ENCODE measurements at regions not wholly inside any gene's neighbourhood (a gene's known extent, or its start where the extent isn't known, plus 50 kb on each side); places are given as distances from the start of the nearest gene placed in this dataset.
A peak's percentile ranks its signal among the peaks of the same experiment; 100 is the strongest.

DNA sequence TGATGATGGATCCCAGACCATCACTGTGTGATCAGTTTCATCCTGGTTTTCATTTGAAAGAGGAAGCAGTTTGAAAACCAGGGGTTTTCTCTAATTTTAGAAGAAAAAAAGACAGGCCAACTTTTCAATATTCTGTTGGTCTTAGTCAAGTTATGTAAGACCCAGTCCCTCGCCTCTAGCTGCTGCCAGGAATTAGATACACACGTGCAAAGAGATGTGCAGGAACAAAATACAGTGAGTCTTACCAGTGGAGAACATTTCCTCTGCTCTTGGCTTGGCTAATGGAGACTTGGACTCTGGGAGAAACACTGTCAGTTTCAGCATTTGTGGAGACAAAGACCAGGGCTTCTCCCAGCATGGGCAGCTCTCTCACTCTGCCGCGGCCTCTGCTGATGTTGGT is 214.9 kb upstream of the C2CD4B start:
- DNase-seq (ENCODE audit: unreplicated experiment): no peak
- no peaks in the 10 kb centered on the region for H3K36me3 Mint-ChIP-seq (ENCODE audit: insufficient read depth, unreplicated experiment)
- no peaks in the 10 kb centered on the region for H3K9me3 Mint-ChIP-seq (ENCODE audit: unreplicated experiment)
- H3K4me1 Mint-ChIP-seq (ENCODE audit: insufficient read depth, unreplicated experiment): no peaks in the 10 kb centered on the region
- no peak for TF ChIP-seq CTCF (IDR thresholded peaks at IDR 0.05; ENCODE audit: unreplicated experiment)
- no peak overlapping the region for H3K4me3 Mint-ChIP-seq (ENCODE audit: unreplicated experiment)
- H3K27me3 Mint-ChIP-seq (ENCODE audit: insufficient read depth, unreplicated experiment): peaks cover 19% of the 10 kb centered on the region
- intact Hi-C loops (cut with micrococcal nuclease): no loop called here
- ChIA-PET CTCF (interaction anchor here (1.0 kb wide), 1 partner anchor 10 kb away, joined by 3 read pairs; no protein-coding TSS in a partner anchor), POLR2A (no interaction called here)
- no peak overlapping the region for H3K27ac Mint-ChIP-seq (ENCODE audit: low read depth, unreplicated experiment)
- no TSS peak for BruUV-seq (replicated peaks)

DNA sequence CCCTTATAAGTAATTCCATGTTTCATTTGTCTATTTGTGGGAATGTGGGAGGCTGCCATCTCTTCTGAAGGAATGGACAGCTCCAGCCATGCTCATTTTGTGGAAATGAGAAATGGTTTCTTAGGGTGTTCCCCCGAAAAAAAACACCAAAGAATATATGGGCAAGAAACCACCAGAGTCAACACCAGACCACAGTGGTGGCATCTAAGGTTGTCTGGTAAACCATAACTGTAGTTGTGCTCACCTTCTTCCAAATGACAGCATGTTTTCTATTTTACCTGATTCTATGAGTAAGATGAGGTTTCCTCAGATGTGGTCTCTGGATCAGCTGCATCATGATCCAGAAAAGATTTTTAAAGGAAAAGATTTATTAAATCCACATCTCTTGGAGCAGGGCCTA is 217.0 kb upstream of the C2CD4B start:
- ChIA-PET CTCF (interaction anchor here (0.6 to 0.7 kb wide), 2 partner anchors 125 to 128 kb away, joined by 3 to 7 read pairs; no protein-coding TSS in a partner anchor), POLR2A (interaction anchor here (1.2 kb wide), 1 partner anchor 13 kb away, joined by 6 read pairs; no protein-coding TSS in a partner anchor)
- BruUV-seq (replicated peaks): no TSS peak
- intact Hi-C loops (cut with micrococcal nuclease): no loop called here
- TF ChIP-seq CTCF (IDR thresholded peaks at IDR 0.05; ENCODE audit: unreplicated experiment): no peak
- Mint-ChIP-seq H3K4me1 (ENCODE audit: insufficient read depth, unreplicated experiment) (no peaks in the 10 kb centered on the region), H3K27ac (ENCODE audit: low read depth, unreplicated experiment) (no peak overlapping the region), H3K27me3 (ENCODE audit: insufficient read depth, unreplicated experiment) (peaks cover 23% of the 10 kb centered on the region), H3K36me3 (ENCODE audit: insufficient read depth, unreplicated experiment) (no peaks in the 10 kb centered on the region), H3K4me3 (ENCODE audit: unreplicated experiment) (no peak overlapping the region), H3K9me3 (ENCODE audit: unreplicated experiment) (no peaks in the 10 kb centered on the region)
- DNase-seq (ENCODE audit: unreplicated experiment): no peak

DNA sequence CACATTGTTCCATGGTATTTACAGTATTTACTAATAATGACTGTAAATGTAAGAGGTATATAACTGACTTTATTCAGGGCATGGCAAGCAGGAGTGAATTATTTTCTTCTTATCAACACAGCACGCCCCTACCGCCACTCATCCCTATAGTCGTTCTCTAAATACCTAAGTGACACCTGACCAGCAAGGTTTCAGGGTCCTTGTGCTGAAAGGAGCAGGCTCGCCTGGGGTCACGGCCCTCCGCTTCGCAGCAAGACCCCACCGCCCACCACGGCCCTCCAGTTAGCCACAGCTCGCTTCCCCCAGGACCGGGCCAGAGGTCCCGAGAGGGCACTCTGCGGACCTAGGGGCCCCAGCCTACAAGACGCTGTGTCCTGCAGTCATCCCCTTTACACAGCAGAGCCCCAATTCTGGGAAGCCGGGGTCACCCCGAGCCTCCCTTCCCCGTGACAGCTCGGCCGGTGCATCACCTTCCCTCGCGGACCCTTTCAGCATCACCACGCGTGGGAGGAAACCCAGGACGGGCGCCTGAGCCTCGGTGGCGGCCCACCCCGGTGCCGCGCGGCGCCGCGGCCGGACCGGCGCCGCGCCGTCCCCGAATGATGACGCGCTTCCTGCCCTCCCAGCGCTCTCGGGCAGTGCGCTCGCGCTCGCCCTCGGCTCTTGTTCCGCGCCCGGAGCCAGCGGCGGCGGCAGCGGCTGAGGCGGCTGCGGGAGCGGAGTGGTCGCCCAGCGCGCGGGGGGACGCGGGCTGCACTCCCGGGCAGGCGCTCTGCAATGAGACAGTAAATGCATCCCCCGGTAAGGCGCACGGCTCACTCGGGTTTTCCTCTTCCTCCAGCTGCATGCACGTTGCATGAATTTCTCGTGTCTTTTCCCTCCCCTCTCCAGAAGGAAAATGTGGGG is 225.1 kb upstream of the C2CD4B start, which contains the start of gene TLN2:
Gene TLN2, plus strand, starts transcription at position 666 of the 906 bp plus-strand sequence.
- peaks cover 9% of the 10 kb centered on the region for H3K4me1 Mint-ChIP-seq (ENCODE audit: insufficient read depth, unreplicated experiment)
- peak; percentile 67 for DNase-seq (ENCODE audit: unreplicated experiment)
- TF ChIP-seq CTCF (IDR thresholded peaks at IDR 0.05; ENCODE audit: unreplicated experiment): no peak
- BruUV-seq (replicated peaks): TSS peak; percentile 65
- ChIA-PET CTCF (interaction anchor here (0.6 to 2.4 kb wide), 6 partner anchors 10 to 606 kb away, joined by 3 to 22 read pairs (median 4); no protein-coding TSS in a partner anchor), POLR2A (interaction anchor here (0.6 to 3.2 kb wide), 11 partner anchors 17 to 910 kb away, joined by 3 to 30 read pairs (median 5); no protein-coding TSS in a partner anchor)
- peak within 1 kb of the TSS; percentile 90 for H3K4me3 Mint-ChIP-seq (ENCODE audit: unreplicated experiment)
- no peaks in the 10 kb centered on the region for H3K36me3 Mint-ChIP-seq (ENCODE audit: insufficient read depth, unreplicated experiment)
- H3K27me3 Mint-ChIP-seq (ENCODE audit: insufficient read depth, unreplicated experiment): peaks cover 3% of the 10 kb centered on the region
- no peaks in the 10 kb centered on the region for H3K9me3 Mint-ChIP-seq (ENCODE audit: unreplicated experiment)
- peak within 1 kb of the TSS; percentile 88 for H3K27ac Mint-ChIP-seq (ENCODE audit: low read depth, unreplicated experiment)
- intact Hi-C loops (cut with micrococcal nuclease): loop anchor here (1.0 to 10.0 kb wide), 7 partner anchors 82 to 702 kb away; no protein-coding TSS in a partner anchor
